ENCODE measurements at regions not wholly inside any gene's neighbourhood (a gene's known extent, or its start where the extent isn't known, plus 50 kb on each side); places are given as distances from the start of the nearest gene placed in this dataset.

GRCh38 chr1:119225265-119225664 lies 84.8 kb upstream of the WARS2 start:
- no peak for TF ChIP-seq CTCF (IDR thresholded peaks at IDR 0.05)
- no peak for TF ChIP-seq POLR2AphosphoS5 (IDR thresholded peaks at IDR 0.05; ENCODE audit: low read depth, low read length)
- no peak for TF ChIP-seq REST (IDR thresholded peaks at IDR 0.05; ENCODE audit: insufficient read depth in 1 of 2, low read depth in 2 of 2, low read length in 1 of 2)

Data from Panc1 (cell line).